Smooth muscle cell (in vitro differentiated cells): ENCODE measurements at regions not wholly inside any gene's neighbourhood (a gene's known extent, or its start where the extent isn't known, plus 50 kb on each side); places are given as distances from the start of the nearest gene placed in this dataset.

ENCODE experiments used
- DNase-seq: peaks from one replicate; lab custom pipeline; 2025; ENCODE audit not compliant: unreplicated experiment; lab: John Stamatoyannopoulos, UW
- H2AFZ ChIP-seq: fragments of 200-600 bp; sonication (generic); 2 replicates; pipeline ENCODE4 v1.6.0; 2016; ENCODE audit warnings: antibody characterized with exemption, low read depth, mild to moderate bottlenecking
- H3F3A ChIP-seq: fragments of 200-600 bp; sonication (generic); 2 replicates; pipeline ENCODE4 v1.6.0; 2017; ENCODE audit warnings: antibody characterized with exemption, low read depth
- H3K27ac ChIP-seq: fragments of 200-600 bp; sonication (generic); 2 replicates; pipeline ENCODE4 v1.5.1; 2016; ENCODE audit warnings: low read depth, mild to moderate bottlenecking
- H3K27me3 ChIP-seq: fragments of 200-600 bp; sonication (generic); 2 replicates; pipeline ENCODE4 v1.6.1; 2016; ENCODE audit warnings: low read depth, mild to moderate bottlenecking
- H3K36me3 ChIP-seq: fragments of 200-600 bp; sonication (generic); 2 replicates; pipeline ENCODE4 v1.5.1; 2016; ENCODE audit warnings: low read depth
- H3K4me1 ChIP-seq: fragments of 200-600 bp; sonication (generic); 2 replicates; pipeline ENCODE4 v1.5.1; 2016; ENCODE audit warnings: low read depth
- H3K4me2 ChIP-seq: fragments of 200-600 bp; sonication (generic); 2 replicates; pipeline ENCODE4 v1.6.0; 2016; ENCODE audit warnings: mild to moderate bottlenecking
- H3K4me3 ChIP-seq: fragments of 200-600 bp; sonication (generic); 2 replicates; pipeline ENCODE4 v1.5.1; 2016; ENCODE audit warnings: mild to moderate bottlenecking
- H3K79me2 ChIP-seq: fragments of 200-600 bp; sonication (generic); 2 replicates; pipeline ENCODE4 v1.6.0; 2016; ENCODE audit warnings: low read depth, mild to moderate bottlenecking
- H3K9ac ChIP-seq: fragments of 200-600 bp; sonication (generic); 2 replicates; pipeline ENCODE4 v1.6.0; 2016; ENCODE audit warnings: low read depth
- H3K9me3 ChIP-seq: fragments of 200-600 bp; sonication (generic); replicated peaks from 2 replicates; pipeline ENCODE4 v1.5.1; 2016; ENCODE audit warnings: low read depth
- H4K20me1 ChIP-seq: fragments of 200-600 bp; sonication (generic); 2 replicates; pipeline ENCODE4 v1.6.0; 2016; ENCODE audit warnings: low read depth
- WGBS: methylation state at CpG from one replicate; pipeline ENCODE4 v1.1.7; 2016; ENCODE audit warnings: low lambda C conversion rate; 5-methylcytosine and 5-hydroxymethylcytosine counted together
- TF ChIP-seq, protein P1 (sequence below): fragments of 200-600 bp; sonication (generic); IDR thresholded peaks from 2 replicates; pipeline ENCODE4 v1.5.1; 2017; ENCODE audit warnings: borderline replicate concordance, mild to moderate bottlenecking, antibody characterized with exemption; ENCODE audit not compliant: insufficient read depth, poor library complexity, severe bottlenecking

DNA sequence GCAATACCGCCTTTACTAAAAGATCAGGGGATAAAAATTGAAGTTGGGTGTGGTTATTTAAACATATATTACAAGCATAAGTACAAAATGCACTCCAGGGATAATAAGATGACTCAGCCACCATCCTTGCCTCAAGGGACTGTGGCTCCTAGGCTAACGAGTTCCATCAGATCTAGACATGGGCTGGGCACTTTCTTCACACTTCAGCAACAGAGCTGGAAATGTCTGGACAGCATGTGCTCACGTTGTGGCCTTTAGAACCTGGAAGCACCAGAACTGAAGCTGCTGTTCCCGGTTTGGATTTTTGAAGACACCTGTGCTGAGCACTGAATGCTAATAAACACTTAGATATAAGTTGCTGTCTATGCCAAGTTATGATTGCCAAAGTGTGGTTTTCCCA lies 384.2 kb upstream of the SALL3 start:
- no peak overlapping the region for H3K27ac ChIP-seq
- H3K4me3 ChIP-seq = no peak overlapping the region
- no peaks in the 10 kb centered on the region for H3K36me3 ChIP-seq
- H2AFZ ChIP-seq = no peak overlapping the region
- no peaks in the 10 kb centered on the region for H3K9me3 ChIP-seq
- H4K20me1 ChIP-seq = no peaks in the 10 kb centered on the region
- WGBS = 76% methylated on average over 4 of the region's 4 CpGs
- H3F3A ChIP-seq = no peaks in the 10 kb centered on the region
- H3K27me3 ChIP-seq = no peaks in the 10 kb centered on the region
- no peaks in the 10 kb centered on the region for H3K79me2 ChIP-seq
- TF ChIP-seq, protein P1, sequence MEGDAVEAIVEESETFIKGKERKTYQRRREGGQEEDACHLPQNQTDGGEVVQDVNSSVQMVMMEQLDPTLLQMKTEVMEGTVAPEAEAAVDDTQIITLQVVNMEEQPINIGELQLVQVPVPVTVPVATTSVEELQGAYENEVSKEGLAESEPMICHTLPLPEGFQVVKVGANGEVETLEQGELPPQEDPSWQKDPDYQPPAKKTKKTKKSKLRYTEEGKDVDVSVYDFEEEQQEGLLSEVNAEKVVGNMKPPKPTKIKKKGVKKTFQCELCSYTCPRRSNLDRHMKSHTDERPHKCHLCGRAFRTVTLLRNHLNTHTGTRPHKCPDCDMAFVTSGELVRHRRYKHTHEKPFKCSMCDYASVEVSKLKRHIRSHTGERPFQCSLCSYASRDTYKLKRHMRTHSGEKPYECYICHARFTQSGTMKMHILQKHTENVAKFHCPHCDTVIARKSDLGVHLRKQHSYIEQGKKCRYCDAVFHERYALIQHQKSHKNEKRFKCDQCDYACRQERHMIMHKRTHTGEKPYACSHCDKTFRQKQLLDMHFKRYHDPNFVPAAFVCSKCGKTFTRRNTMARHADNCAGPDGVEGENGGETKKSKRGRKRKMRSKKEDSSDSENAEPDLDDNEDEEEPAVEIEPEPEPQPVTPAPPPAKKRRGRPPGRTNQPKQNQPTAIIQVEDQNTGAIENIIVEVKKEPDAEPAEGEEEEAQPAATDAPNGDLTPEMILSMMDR = no peak
- no peaks in the 10 kb centered on the region for H3K4me1 ChIP-seq
- H3K9ac ChIP-seq = no peak overlapping the region
- DNase-seq = no peak
- no peak overlapping the region for H3K4me2 ChIP-seq

DNA sequence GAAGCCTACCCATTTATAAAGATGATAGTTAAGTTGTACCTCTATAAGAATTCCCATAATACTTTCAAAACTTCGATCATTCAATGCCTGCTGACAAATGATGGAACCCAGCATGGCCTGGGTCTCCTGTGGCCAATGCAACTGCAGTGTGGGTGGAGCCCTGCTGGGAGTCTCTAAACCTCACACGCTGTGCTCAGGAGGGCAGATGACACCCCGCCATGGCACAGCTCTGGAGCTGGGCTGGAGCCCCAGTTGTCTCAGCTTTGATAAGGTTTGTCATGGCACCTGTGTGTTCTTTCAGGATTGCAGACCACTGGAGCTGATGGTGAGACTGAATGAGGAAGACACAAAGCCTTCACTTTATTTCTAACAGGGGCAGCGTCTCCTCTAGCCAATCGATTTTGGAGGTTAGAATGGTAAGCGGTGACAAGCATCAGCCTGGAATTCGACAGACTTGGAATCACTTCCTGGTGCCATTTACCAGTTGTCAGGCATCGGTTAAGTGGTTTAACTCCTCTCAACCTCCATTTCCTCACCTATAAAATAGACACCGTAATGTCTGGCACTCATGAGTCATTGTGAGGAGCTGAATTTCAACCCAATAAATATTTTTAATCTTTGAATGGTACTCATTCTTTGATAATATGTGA lies 383.6 kb upstream of the SALL3 start:
- H3K9me3 ChIP-seq = no peaks in the 10 kb centered on the region
- H3K79me2 ChIP-seq = no peaks in the 10 kb centered on the region
- TF ChIP-seq, protein P1 = no peak
- no peaks in the 10 kb centered on the region for H3K27me3 ChIP-seq
- peak overlapping the region; percentile 34 for H3K27ac ChIP-seq
- no peak overlapping the region for H3K4me3 ChIP-seq
- no peak overlapping the region for H2AFZ ChIP-seq
- H3K9ac ChIP-seq = no peak overlapping the region
- no peaks in the 10 kb centered on the region for H3K4me1 ChIP-seq
- H4K20me1 ChIP-seq = no peaks in the 10 kb centered on the region
- 60% methylated on average over 9 of the region's 9 CpGs for WGBS
- DNase-seq = no peak
- no peaks in the 10 kb centered on the region for H3K36me3 ChIP-seq
- H3K4me2 ChIP-seq = no peak overlapping the region
- H3F3A ChIP-seq = no peaks in the 10 kb centered on the region

DNA sequence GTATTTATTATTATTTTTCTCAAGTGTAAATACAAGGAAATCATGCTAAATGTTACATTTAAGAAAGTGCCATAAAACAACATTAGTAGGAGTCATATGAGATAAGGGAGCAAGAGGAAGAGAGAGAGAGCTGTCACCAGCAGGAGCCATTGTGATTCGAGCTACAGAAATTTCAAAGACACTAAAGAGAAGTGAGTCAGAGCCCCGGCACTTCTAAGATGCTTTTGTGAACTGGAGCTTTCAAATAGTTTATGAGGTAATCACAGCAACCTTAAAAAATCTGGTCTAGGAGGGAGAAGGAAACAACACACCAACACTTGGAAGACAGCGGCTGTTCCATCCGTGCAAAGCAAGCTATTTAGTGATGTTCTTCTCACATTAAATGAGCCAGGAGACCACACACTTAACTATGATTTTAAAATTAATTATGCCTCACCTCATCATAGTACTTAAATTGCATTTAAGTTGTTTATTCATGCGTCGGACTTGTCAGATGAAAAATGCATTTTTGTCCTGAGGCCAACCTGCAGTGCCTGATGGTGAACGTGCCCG lies 382.7 kb upstream of the SALL3 start:
- Histone ChIP-seq H2AFZ (no peak overlapping the region), H3K9me3 (no peaks in the 10 kb centered on the region), H3K27me3 (no peaks in the 10 kb centered on the region), H3K36me3 (no peaks in the 10 kb centered on the region), H3F3A (no peaks in the 10 kb centered on the region), H3K4me3 (no peak overlapping the region), H3K27ac (peak overlapping the region; percentile 34), H3K4me1 (no peaks in the 10 kb centered on the region), H4K20me1 (no peaks in the 10 kb centered on the region), H3K79me2 (no peaks in the 10 kb centered on the region), H3K4me2 (no peak overlapping the region), H3K9ac (no peak overlapping the region)
- no peak for DNase-seq
- TF ChIP-seq, protein P1 = no peak
- 30% methylated on average over 8 of the region's 8 CpGs for WGBS

DNA sequence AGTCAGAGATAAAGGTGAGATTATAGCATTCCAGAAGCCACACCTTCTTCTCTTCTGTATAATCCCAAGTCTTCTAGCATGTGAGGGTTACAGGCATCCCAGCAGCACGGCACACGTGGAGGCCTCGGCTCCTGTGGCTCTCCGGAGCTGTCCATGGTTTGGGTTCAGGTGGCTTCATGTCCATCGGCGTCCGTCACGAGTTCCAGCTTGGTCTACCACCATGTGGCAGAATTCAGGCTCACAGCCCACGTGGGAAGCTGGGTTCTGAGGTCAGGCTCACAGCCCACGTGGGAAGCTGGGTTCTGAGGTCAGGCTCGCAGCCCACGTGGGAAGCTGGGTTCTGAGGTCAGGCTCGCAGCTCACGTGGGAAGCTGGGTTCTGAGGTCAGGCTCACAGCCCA lies 378.3 kb upstream of the SALL3 start:
- Histone ChIP-seq H3K9me3 (no peaks in the 10 kb centered on the region), H3K4me2 (no peak overlapping the region), H4K20me1 (no peaks in the 10 kb centered on the region), H3K36me3 (no peaks in the 10 kb centered on the region), H3F3A (no peaks in the 10 kb centered on the region), H3K4me3 (no peak overlapping the region), H3K9ac (no peak overlapping the region), H3K27me3 (no peaks in the 10 kb centered on the region), H3K4me1 (no peaks in the 10 kb centered on the region), H2AFZ (no peak overlapping the region), H3K27ac (no peak overlapping the region), H3K79me2 (no peaks in the 10 kb centered on the region)
- no peak for DNase-seq
- TF ChIP-seq, protein P1 = no peak
- WGBS = 95% methylated on average over 14 of the region's 14 CpGs
